Suprapubic skin (tissue), 4 donors: ENCODE measurements at regions not wholly inside any gene's neighbourhood (a gene's known extent, or its start where the extent isn't known, plus 50 kb on each side); places are given as distances from the start of the nearest gene placed in this dataset.
A peak's percentile ranks its signal among the peaks of the same experiment; 100 is the strongest.

Experiments used
- DNase-seq, 2 donors: peaks; one replicate each; pipeline ENCODE4 v3.0.0-alpha.2; 2019; ENCODE audit warnings: low spot score in 2 of 2
- H3K27ac ChIP-seq: fragments of 200-600 bp; sonication (generic); one replicate; pipeline ENCODE4 v1.5.1; 2019
- H3K27me3 ChIP-seq: fragments of 200-600 bp; sonication (generic); one replicate; pipeline ENCODE4 v1.5.1; 2019
- H3K36me3 ChIP-seq: fragments of 200-600 bp; sonication (generic); one replicate; pipeline ENCODE4 v1.5.1; 2019
- H3K4me1 ChIP-seq: fragments of 200-600 bp; sonication (generic); one replicate; pipeline ENCODE4 v1.5.1; 2019
- H3K4me3 ChIP-seq: fragments of 200-600 bp; sonication (generic); one replicate; pipeline ENCODE4 v1.5.1; 2019; ENCODE audit warnings: mild to moderate bottlenecking
- H3K9me3 ChIP-seq: fragments of 200-600 bp; sonication (generic); one replicate; pipeline ENCODE4 v1.5.1; 2019
- CTCF ChIP-seq, 2 donors: fragments of 200-600 bp in 1 of 2; fragments of 450-650 bp in 1 of 2; sonication (generic) in 1 of 2; IDR thresholded peaks; one replicate each; pipeline ENCODE4 v1.5.1; 2016 to 2019; ENCODE audit warnings: antibody characterized with exemption in 2 of 2, mild to moderate bottlenecking in 1 of 2, moderate library complexity in 1 of 2
- EP300 ChIP-seq: sonication (generic); formaldehyde crosslinking; IDR thresholded peaks from one replicate; pipeline ENCODE4 v1.6.1; 2017; ENCODE audit warnings: antibody characterized with exemption
- POLR2A ChIP-seq, 2 donors: fragments of 450-650 bp; IDR thresholded peaks; one replicate each; pipeline ENCODE4 v1.6.1; 2017; ENCODE audit warnings: antibody characterized with exemption in 2 of 2, mild to moderate bottlenecking in 2 of 2, moderate library complexity in 2 of 2
- POLR2AphosphoS5 ChIP-seq, 3 donors: sonication (generic); formaldehyde crosslinking; IDR thresholded peaks; one replicate each; pipeline ENCODE4 v1.6.1; 2017; ENCODE audit warnings: antibody characterized with exemption in 3 of 3
- WGBS: methylation state at CpG from one replicate; pipeline ENCODE4 v1.1.5; 2018; 5-methylcytosine and 5-hydroxymethylcytosine counted together

- Histone ChIP-seq H3K9me3 (no peaks in the 10 kb centered on the region), H3K27ac (no peak overlapping the region), H3K4me3 (no peak overlapping the region), H3K4me1 (no peaks in the 10 kb centered on the region), H3K27me3 (no peaks in the 10 kb centered on the region), H3K36me3 (no peaks in the 10 kb centered on the region)
- no peak for TF ChIP-seq POLR2A (IDR thresholded peaks at IDR 0.05)
- TF ChIP-seq POLR2AphosphoS5 (IDR thresholded peaks at IDR 0.05), result no peak
- no peak for TF ChIP-seq EP300
- TF ChIP-seq CTCF (IDR thresholded peaks at IDR 0.05), result no peak
- 76% methylated on average over 1 of the region's 1 CpG for WGBS
- no peak for DNase-seq
Observed at GRCh38 chr12:77429426-77429825, 364.1 kb upstream of the E2F7 start.

- H3K9me3 ChIP-seq, result no peaks in the 10 kb centered on the region
- H3K27ac ChIP-seq, result no peak overlapping the region
- no peaks in the 10 kb centered on the region for H3K4me1 ChIP-seq
- no peaks in the 10 kb centered on the region for H3K27me3 ChIP-seq
- 95% methylated on average over 2 of the region's 2 CpGs for WGBS
- no peak for TF ChIP-seq POLR2A (IDR thresholded peaks at IDR 0.05)
- TF ChIP-seq CTCF (IDR thresholded peaks at IDR 0.05), result no peak
- TF ChIP-seq POLR2AphosphoS5 (IDR thresholded peaks at IDR 0.05), result no peak
- no peak for TF ChIP-seq EP300
- no peak overlapping the region for H3K4me3 ChIP-seq
- H3K36me3 ChIP-seq, result no peaks in the 10 kb centered on the region
- DNase-seq, result no peak
Observed at GRCh38 chr12:77421152-77421551, 355.8 kb upstream of the E2F7 start.

GRCh38 chr12:77409551-77409950 lies 344.2 kb upstream of the E2F7 start:
- no peaks in the 10 kb centered on the region for H3K4me1 ChIP-seq
- H3K9me3 ChIP-seq, result no peaks in the 10 kb centered on the region
- TF ChIP-seq POLR2A (IDR thresholded peaks at IDR 0.05) (no peak), CTCF (IDR thresholded peaks at IDR 0.05) (no peak)
- no peak overlapping the region for H3K4me3 ChIP-seq
- no peaks in the 10 kb centered on the region for H3K27me3 ChIP-seq
- DNase-seq, result no peak
- no peaks in the 10 kb centered on the region for H3K36me3 ChIP-seq
- no peak overlapping the region for H3K27ac ChIP-seq

- Histone ChIP-seq H3K4me1 (no peaks in the 10 kb centered on the region), H3K9me3 (no peaks in the 10 kb centered on the region), H3K36me3 (no peaks in the 10 kb centered on the region), H3K4me3 (no peak overlapping the region), H3K27me3 (no peaks in the 10 kb centered on the region), H3K27ac (peak overlapping the region; percentile 6)
- 58% methylated on average over 1 of the region's 1 CpG for WGBS
- no peak for TF ChIP-seq CTCF (IDR thresholded peaks at IDR 0.05)
- no peak for TF ChIP-seq POLR2A (IDR thresholded peaks at IDR 0.05)
- no peak for TF ChIP-seq POLR2AphosphoS5 (IDR thresholded peaks at IDR 0.05)
- no peak for TF ChIP-seq EP300
- DNase-seq, result no peak
Observed at GRCh38 chr12:77407931-77408330, 342.6 kb upstream of the E2F7 start.

- H3K4me1 ChIP-seq, result no peaks in the 10 kb centered on the region
- no peak for DNase-seq
- H3K4me3 ChIP-seq, result no peak overlapping the region
- H3K36me3 ChIP-seq, result no peaks in the 10 kb centered on the region
- TF ChIP-seq EP300 (no peak), POLR2A (IDR thresholded peaks at IDR 0.05) (no peak), CTCF (IDR thresholded peaks at IDR 0.05) (no peak), POLR2AphosphoS5 (IDR thresholded peaks at IDR 0.05) (no peak)
- H3K27me3 ChIP-seq, result no peaks in the 10 kb centered on the region
- no peaks in the 10 kb centered on the region for H3K9me3 ChIP-seq
- H3K27ac ChIP-seq, result no peak overlapping the region
- WGBS, result 75% methylated on average over 4 of the region's 4 CpGs
Observed at GRCh38 chr12:77406219-77406905, 341.0 kb upstream of the E2F7 start.
